HG02678 (cell line): ENCODE measurements at regions not wholly inside any gene's neighbourhood (a gene's known extent, or its start where the extent isn't known, plus 50 kb on each side); places are given as distances from the start of the nearest gene placed in this dataset.
"Not testable (repeated sequence)": the region's sequence is repeated elsewhere in the genome, so short reads cannot be mapped to it uniquely, and the experiment has no call there.

Experiments used
- ATAC-seq: cut with Tn5 transposase; IDR thresholded peaks from one replicate; pipeline ENCODE4 v1.9.1; 2021; ENCODE audit warnings: mild to moderate bottlenecking, moderate library complexity; ENCODE audit not compliant: unreplicated experiment

GRCh38 chr2:221778025-221778424 is 205.9 kb upstream of the EPHA4 start:
- no peak for ATAC-seq

GRCh38 chr2:221777119-221777518 is 205.0 kb upstream of the EPHA4 start:
- no peak for ATAC-seq

GRCh38 chr2:221775096-221775495 is 203.0 kb upstream of the EPHA4 start:
- no peak for ATAC-seq

DNA sequence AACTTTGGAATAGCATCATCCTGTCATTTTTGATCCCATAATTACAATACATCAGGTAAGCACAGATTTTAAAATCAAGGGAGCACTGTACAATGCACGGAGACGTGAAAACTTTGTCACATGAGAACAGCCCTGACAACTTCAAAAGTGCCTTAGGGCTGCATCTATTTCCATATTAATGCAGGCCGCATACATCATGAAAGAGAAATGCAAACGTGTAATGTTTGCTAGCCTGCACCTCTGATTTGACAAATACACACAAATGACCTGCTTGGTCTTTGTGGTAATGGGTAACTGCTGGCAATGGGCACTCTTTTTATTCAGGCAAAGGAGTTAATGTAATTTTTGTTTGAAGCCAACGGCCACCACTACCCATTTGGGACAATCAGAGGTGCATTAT is 202.0 kb upstream of the EPHA4 start:
- no peak for ATAC-seq

DNA sequence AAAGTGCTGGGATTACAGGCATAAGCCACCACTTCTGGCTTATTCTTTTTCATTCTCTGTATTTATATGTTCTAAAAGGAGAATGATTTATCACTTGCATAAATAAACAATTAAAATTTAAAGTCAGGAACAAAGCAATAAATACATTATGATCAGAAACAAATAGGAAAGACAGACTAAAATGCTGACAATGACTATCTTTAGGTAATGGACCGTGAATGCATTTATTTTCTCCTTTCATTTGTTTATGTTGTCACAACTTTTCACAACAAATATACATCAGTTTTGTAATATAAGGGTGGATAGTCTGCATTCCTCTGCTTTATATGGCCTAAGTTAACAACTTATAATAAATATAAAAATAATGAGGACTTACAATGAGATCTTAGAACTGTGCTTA is 199.2 kb upstream of the EPHA4 start:
- no peak for ATAC-seq

DNA sequence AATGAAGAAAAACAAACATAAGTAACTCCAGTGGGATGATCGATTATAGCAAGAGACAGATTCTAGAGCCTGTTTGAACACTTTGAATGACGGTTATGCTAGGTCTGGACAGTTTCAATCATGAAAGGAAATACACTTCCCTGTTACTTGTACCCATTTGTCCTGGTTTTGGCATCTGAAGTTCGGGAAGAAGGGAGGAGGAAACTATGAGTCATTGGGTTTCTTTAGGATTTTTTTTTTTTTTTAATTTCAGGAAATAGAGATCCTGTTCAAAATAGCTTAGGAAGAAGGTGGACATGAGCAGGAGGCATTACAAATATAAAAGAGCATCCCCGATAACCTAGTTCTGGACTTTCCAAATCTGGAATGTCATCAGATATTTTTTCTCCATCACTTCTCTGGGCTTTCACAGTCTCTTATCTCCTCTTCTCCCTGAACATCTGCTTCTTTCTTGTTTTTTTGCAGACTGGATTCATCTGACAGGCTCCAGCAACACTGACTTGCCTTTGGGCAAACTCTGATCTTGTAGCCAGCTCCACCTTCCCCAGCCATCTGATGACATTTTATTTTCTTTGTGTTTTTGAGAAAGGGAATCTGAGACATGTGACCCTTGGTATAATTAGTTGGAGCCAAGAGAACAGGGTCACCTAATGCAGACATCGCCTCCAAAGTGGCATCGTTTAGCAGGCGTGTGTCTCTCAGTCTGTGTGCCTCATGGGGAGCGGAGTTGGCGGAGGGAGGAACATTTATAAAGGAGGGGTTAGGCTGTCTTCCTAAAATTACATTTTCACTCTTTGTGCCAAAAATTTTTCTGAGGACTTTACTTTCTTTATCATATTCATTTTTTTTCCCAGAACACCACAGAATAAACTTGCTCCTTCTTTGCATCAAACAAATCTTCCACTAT is 195.3 kb upstream of the EPHA4 start:
- no peak for ATAC-seq

GRCh38 chr2:221762496-221762895 is 190.4 kb upstream of the EPHA4 start:
- ATAC-seq = no peak

DNA sequence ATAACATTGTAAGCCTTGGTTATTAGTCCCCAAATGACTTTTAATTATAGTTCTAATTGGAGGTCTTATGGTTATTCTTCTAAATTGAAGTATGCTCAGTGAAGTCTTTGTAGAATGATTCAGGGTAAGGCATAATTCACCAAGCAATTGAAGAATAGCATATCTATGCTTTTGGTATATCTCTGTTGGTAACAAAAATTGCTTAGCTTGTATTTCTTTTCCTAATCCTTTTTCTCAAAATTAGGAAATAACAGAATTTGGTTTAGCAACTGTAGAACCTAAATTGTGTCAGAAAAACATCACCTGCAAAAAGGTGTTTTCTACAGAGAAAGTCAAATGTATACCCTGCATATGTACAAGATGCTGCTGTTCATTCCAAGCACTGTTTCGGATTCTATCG is 189.2 kb upstream of the EPHA4 start:
- no peak for ATAC-seq

GRCh38 chr2:221758076-221758475 is 186.0 kb upstream of the EPHA4 start:
- no peak for ATAC-seq

DNA sequence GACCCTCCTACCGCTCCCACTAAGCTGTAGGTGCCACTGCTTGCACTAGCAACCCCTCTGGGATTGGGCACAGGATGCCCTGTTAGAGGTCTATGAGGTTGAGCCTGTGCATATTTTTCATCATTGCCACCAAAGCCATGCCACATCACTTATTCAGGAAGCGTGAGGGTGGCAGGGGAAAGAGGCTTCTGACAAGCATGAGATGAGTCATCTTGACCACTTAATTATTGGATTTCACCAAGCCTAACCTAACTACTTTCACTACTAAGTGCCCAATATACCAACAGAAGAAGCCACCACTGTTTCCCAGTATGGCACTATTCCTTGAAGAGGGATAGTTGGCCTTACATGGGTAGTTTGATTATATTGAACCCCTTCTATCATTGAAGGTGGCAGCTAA is 181.3 kb upstream of the EPHA4 start:
- ATAC-seq = no peak

- ATAC-seq = no peak
Measured at GRCh38 chr2:221752781-221753180, 180.7 kb upstream of the EPHA4 start.

DNA sequence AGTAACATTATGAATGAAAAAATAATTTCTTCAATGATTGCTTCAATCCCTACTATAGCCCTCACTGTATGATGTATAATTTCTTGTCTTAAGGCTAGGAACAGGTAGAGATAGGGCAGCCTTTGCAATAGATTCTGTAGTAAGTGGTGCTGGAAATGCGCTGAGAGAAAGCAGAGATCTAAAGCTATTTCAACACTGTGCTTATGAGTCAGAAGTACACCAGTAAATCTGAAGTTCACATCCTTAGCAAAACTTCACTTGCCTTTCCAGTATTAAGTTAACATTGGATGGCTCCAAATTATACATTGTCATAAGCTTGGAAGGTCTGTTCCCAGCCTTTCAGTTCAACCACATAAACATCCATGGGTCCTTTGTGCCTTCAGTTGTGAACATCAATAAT is 178.2 kb upstream of the EPHA4 start:
- ATAC-seq = no peak

DNA sequence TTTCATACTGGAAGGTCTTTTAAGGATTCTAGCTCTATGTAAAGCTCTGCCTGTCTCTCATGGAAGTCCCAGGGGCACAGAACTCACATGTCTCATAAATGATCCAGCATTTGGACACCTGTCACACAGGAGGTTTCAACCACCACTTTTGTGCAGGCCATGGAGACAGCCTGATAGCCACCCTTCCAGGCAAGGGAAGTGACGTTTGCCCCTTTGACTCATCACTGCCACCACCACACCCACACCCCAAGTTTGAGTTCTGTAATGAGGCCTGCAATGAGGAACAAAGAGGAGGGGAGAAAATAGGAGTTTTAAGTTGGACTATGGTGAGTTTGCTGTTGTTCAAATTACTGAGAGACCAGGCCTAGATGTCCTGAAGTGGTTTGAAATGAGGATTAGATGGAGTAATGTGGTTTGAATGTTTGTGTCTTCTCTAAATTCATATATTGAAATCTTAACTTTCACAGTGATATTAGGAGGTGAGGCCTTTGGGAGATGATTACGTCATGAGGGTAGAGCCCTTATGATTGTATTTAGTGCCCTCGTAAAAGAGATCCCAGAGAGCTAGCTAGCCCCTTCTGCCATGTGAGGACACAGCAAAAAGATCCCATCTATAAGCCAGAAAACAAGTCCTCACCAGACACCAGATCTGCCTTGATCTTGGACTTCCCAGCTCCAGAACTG is 175.3 kb upstream of the EPHA4 start:
- peak; percentile 61 for ATAC-seq

- ATAC-seq = no peak
Measured at GRCh38 chr2:221741496-221742211, 169.6 kb upstream of the EPHA4 start.

- ATAC-seq = peak; percentile 72
Measured at GRCh38 chr2:221731432-221732145, 159.5 kb upstream of the EPHA4 start.

- ATAC-seq = no peak
Measured at GRCh38 chr2:221726894-221727513, 154.9 kb upstream of the EPHA4 start.

DNA sequence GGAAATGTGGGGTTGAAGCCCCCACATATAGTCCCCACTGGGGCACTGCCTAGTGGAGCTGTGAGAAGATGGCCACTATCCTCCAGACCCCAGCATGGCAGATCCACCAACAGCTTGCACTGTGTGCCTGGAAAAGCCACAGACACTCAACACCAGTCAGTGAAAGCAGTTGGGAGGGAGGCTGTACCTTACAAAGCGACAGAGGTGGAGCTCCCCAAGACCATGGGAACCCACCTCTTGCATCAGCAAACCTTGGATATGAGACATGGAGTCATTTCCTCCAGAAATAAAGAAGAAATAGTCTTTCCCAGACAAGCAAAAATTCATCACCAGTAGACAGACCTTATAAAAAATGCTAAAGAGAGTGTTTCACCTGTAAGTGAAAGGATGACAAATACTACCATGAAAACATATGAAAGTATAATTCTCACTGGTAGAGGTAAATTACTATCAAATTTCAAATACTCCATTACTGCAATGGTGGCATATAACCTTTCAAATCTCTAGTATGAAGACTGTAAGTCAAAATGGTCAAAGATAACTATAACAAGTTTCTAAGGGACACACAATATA is 152.6 kb upstream of the EPHA4 start:
- no peak for ATAC-seq

DNA sequence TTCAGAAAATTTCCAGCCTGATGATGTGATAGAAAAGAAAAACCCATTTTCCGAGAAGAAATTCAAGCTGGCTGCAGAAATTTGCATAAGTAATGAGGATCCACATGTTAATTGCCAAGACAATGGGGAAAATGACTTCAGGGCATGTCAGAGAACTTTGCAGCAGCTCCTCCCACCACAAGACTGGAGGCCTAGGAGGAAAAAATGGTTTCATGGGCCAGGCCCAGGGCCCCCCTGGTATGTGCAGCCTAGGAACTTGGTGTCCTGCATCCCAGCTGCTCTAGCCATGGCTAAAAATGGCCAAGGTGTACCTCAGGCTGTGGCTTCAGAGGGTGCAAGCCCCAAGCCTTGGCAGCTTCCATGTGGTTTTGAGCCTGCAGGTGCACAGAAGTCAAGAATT is 152.0 kb upstream of the EPHA4 start:
- not testable (repeated sequence) for ATAC-seq

GRCh38 chr2:221716426-221717303 is 144.6 kb upstream of the EPHA4 start:
- no peak for ATAC-seq
